GM23338 (cell line): ENCODE measurements at regions not wholly inside any gene's neighbourhood (a gene's known extent, or its start where the extent isn't known, plus 50 kb on each side); places are given as distances from the start of the nearest gene placed in this dataset.

Experiments used
- ATAC-seq: fragments of 200-7000 bp; cut with Tn5 transposase; 3 replicates; pipeline ENCODE4 v1.9.1; 2020
- DNase-seq: peaks from one replicate; pipeline ENCODE4 v3.0.0-alpha.2; 2015; ENCODE audit warnings: low spot score
- H2AFZ ChIP-seq: fragments of 200-600 bp; sonication (generic); 2 replicates; pipeline ENCODE4 v1.8.0; 2016; ENCODE audit warnings: antibody characterized with exemption, mild to moderate bottlenecking, moderate library complexity
- H3F3A ChIP-seq: fragments of 200-600 bp; sonication (generic); replicated peaks from 2 replicates; pipeline ENCODE4 v1.8.0; 2017; ENCODE audit warnings: antibody characterized with exemption, mixed run types, low read depth
- H3K27ac ChIP-seq: fragments of 200-600 bp; sonication (generic); 2 replicates; pipeline ENCODE4 v1.6.1; 2016; ENCODE audit warnings: low read depth
- H3K27me3 ChIP-seq: fragments of 200-600 bp; sonication (generic); 2 replicates; pipeline ENCODE4 v1.8.0; 2016; ENCODE audit warnings: mild to moderate bottlenecking, mixed run types, moderate library complexity; ENCODE audit not compliant: insufficient read depth
- H3K36me3 ChIP-seq: fragments of 200-600 bp; sonication (generic); 2 replicates; pipeline ENCODE4 v1.8.0; 2016; ENCODE audit warnings: mild to moderate bottlenecking; ENCODE audit not compliant: insufficient read depth
- H3K4me1 ChIP-seq: fragments of 200-600 bp; sonication (generic); 2 replicates; pipeline ENCODE4 v1.8.0; 2016; ENCODE audit warnings: mild to moderate bottlenecking, moderate library complexity; ENCODE audit not compliant: insufficient read depth
- H3K4me2 ChIP-seq: fragments of 200-600 bp; sonication (generic); 2 replicates; pipeline ENCODE4 v1.7.1; 2017; ENCODE audit warnings: mixed run types
- H3K4me3 ChIP-seq: fragments of 200-600 bp; sonication (generic); 2 replicates; pipeline ENCODE4 v1.6.1; 2016; ENCODE audit warnings: mixed run types
- H3K79me2 ChIP-seq: fragments of 200-600 bp; sonication (generic); replicated peaks from 2 replicates; pipeline ENCODE4 v1.8.0; 2017; ENCODE audit warnings: mild to moderate bottlenecking; ENCODE audit not compliant: insufficient read depth
- H3K9me2 ChIP-seq: fragments of 200-600 bp; sonication (generic); 2 replicates; pipeline ENCODE4 v1.8.0; 2017; ENCODE audit not compliant: insufficient read depth
- H4K20me1 ChIP-seq: fragments of 200-600 bp; sonication (generic); replicated peaks from 2 replicates; pipeline ENCODE4 v1.8.0; 2017; ENCODE audit warnings: mild to moderate bottlenecking; ENCODE audit not compliant: insufficient read depth
- H3K27ac Mint-ChIP-seq: 2 replicates; pipeline ENCODE4 v1.8.0; 2020; ENCODE audit warnings: inconsistent platforms, mild to moderate bottlenecking, moderate library complexity, mixed read lengths
- H3K27me3 Mint-ChIP-seq: 3 replicates; pipeline ENCODE4 v1.8.0; 2022; ENCODE audit warnings: low read depth, mild to moderate bottlenecking, moderate library complexity, mixed read lengths, inconsistent platforms; ENCODE audit not compliant: insufficient read depth, poor library complexity
- H3K36me3 Mint-ChIP-seq: 3 replicates; pipeline ENCODE4 v1.8.0; 2021; ENCODE audit warnings: low read depth, mild to moderate bottlenecking, inconsistent platforms, moderate library complexity, mixed read lengths
- H3K4me1 Mint-ChIP-seq: 3 replicates; pipeline ENCODE4 v1.8.0; 2020; ENCODE audit warnings: mild to moderate bottlenecking, inconsistent platforms, mixed read lengths
- H3K4me3 Mint-ChIP-seq: 3 replicates; pipeline ENCODE4 v1.8.0; 2021; ENCODE audit warnings: moderate library complexity, mild to moderate bottlenecking, inconsistent platforms, mixed read lengths
- H3K9me3 Mint-ChIP-seq: 3 replicates; pipeline ENCODE4 v1.8.0; 2020; ENCODE audit warnings: moderate library complexity, mild to moderate bottlenecking, inconsistent platforms, mixed read lengths
- CREB1 ChIP-seq: fragments of 250-450 bp; sonication (Bioruptor Pico); IDR thresholded peaks from 2 replicates; pipeline ENCODE4 v1.5.0; 2020; ENCODE audit warnings: low read depth, mild to moderate bottlenecking, moderate library complexity
- EZH2 ChIP-seq: fragments of 200-600 bp; sonication (generic); IDR thresholded peaks from one replicate; pipeline ENCODE4 v1.8.0; 2017; ENCODE audit warnings: antibody characterized with exemption, mild to moderate bottlenecking, low read depth; ENCODE audit not compliant: unreplicated experiment
- EZH2phosphoT487 ChIP-seq: fragments of 200-600 bp; sonication (generic); IDR thresholded peaks from one replicate; pipeline ENCODE4 v1.8.1; 2018; ENCODE audit warnings: antibody characterized with exemption; ENCODE audit not compliant: unreplicated experiment
- JUNB ChIP-seq: IDR thresholded peaks from one replicate; pipeline ENCODE4 v1.6.1; 2016; ENCODE audit warnings: antibody characterized with exemption; ENCODE audit not compliant: unreplicated experiment
- NANOG ChIP-seq: IDR thresholded peaks from 2 replicates; pipeline ENCODE4 v1.6.1; 2016; ENCODE audit warnings: antibody characterized with exemption, borderline replicate concordance
- POLR2AphosphoS5 ChIP-seq: IDR thresholded peaks from 2 replicates; pipeline ENCODE4 v1.6.1; 2016; ENCODE audit warnings: antibody characterized with exemption, low read depth
- STAT1 ChIP-seq: IDR thresholded peaks from one replicate; pipeline ENCODE4 v1.6.1; 2016; ENCODE audit warnings: antibody characterized with exemption; ENCODE audit not compliant: unreplicated experiment
- ZNF331 ChIP-seq: fragments of 250-450 bp; sonication (Bioruptor Pico); IDR thresholded peaks from 2 replicates; pipeline ENCODE4 v1.5.0; 2020; ENCODE audit warnings: low read depth, mild to moderate bottlenecking, moderate library complexity
- TF ChIP-seq, protein P1 (sequence below): fragments of 250-450 bp; sonication (Bioruptor Pico); IDR thresholded peaks from 2 replicates; pipeline ENCODE4 v1.5.0; 2020; ENCODE audit warnings: mild to moderate bottlenecking, moderate library complexity

GRCh38 chr15:70525551-70525950 lies 237.8 kb downstream of the UACA start (continued):
- TF ChIP-seq, protein P1, sequence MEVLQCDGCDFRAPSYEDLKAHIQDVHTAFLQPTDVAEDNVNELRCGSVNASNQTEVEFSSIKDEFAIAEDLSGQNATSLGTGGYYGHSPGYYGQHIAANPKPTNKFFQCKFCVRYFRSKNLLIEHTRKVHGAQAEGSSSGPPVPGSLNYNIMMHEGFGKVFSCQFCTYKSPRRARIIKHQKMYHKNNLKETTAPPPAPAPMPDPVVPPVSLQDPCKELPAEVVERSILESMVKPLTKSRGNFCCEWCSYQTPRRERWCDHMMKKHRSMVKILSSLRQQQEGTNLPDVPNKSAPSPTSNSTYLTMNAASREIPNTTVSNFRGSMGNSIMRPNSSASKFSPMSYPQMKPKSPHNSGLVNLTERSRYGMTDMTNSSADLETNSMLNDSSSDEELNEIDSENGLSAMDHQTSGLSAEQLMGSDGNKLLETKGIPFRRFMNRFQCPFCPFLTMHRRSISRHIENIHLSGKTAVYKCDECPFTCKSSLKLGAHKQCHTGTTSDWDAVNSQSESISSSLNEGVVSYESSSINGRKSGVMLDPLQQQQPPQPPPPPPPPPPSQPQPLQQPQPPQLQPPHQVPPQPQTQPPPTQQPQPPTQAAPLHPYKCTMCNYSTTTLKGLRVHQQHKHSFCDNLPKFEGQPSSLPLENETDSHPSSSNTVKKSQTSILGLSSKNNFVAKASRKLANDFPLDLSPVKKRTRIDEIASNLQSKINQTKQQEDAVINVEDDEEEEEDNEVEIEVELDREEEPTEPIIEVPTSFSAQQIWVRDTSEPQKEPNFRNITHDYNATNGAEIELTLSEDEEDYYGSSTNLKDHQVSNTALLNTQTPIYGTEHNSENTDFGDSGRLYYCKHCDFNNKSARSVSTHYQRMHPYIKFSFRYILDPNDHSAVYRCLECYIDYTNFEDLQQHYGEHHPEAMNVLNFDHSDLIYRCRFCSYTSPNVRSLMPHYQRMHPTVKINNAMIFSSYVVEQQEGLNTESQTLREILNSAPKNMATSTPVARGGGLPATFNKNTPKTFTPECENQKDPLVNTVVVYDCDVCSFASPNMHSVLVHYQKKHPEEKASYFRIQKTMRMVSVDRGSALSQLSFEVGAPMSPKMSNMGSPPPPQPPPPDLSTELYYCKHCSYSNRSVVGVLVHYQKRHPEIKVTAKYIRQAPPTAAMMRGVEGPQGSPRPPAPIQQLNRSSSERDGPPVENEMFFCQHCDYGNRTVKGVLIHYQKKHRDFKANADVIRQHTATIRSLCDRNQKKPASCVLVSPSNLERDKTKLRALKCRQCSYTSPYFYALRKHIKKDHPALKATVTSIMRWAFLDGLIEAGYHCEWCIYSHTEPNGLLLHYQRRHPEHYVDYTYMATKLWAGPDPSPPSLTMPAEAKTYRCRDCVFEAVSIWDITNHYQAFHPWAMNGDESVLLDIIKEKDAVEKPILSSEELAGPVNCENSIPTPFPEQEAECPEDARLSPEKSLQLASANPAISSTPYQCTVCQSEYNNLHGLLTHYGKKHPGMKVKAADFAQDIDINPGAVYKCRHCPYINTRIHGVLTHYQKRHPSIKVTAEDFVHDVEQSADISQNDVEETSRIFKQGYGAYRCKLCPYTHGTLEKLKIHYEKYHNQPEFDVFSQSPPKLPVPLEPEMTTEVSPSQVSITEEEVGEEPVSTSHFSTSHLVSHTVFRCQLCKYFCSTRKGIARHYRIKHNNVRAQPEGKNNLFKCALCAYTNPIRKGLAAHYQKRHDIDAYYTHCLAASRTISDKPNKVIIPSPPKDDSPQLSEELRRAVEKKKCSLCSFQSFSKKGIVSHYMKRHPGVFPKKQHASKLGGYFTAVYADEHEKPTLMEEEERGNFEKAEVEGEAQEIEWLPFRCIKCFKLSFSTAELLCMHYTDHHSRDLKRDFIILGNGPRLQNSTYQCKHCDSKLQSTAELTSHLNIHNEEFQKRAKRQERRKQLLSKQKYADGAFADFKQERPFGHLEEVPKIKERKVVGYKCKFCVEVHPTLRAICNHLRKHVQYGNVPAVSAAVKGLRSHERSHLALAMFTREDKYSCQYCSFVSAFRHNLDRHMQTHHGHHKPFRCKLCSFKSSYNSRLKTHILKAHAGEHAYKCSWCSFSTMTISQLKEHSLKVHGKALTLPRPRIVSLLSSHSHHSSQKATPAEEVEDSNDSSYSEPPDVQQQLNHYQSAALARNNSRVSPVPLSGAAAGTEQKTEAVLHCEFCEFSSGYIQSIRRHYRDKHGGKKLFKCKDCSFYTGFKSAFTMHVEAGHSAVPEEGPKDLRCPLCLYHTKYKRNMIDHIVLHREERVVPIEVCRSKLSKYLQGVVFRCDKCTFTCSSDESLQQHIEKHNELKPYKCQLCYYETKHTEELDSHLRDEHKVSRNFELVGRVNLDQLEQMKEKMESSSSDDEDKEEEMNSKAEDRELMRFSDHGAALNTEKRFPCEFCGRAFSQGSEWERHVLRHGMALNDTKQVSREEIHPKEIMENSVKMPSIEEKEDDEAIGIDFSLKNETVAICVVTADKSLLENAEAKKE = no peak
- no peak for TF ChIP-seq EZH2

GRCh38 chr15:70524470-70524869 lies 238.9 kb downstream of the UACA start:
- no peak for ATAC-seq
- no peak for DNase-seq
- Histone ChIP-seq H4K20me1 (no peaks in the 10 kb centered on the region), H3F3A (no peaks in the 10 kb centered on the region), H3K27ac (no peak overlapping the region), H3K27me3 (no peaks in the 10 kb centered on the region), H2AFZ (no peak overlapping the region), H3K79me2 (no peaks in the 10 kb centered on the region), H3K4me2 (no peak overlapping the region), H3K4me1 (peaks cover 3% of the 10 kb centered on the region; the same call in 1 of the 2 replicates), H3K9me2 (no peaks in the 10 kb centered on the region), H3K36me3 (no peaks in the 10 kb centered on the region), H3K4me3 (no peak overlapping the region)
- Mint-ChIP-seq H3K9me3 (no peaks in the 10 kb centered on the region; the same call in 2 of the 3 replicates), H3K4me1 (peaks cover 32% of the 10 kb centered on the region), H3K27ac (no peak overlapping the region), H3K36me3 (no peaks in the 10 kb centered on the region), H3K27me3 (peaks cover 5% of the 10 kb centered on the region), H3K4me3 (no peak overlapping the region)
- no peak for TF ChIP-seq ZNF331
- no peak for TF ChIP-seq STAT1
- no peak for TF ChIP-seq EZH2phosphoT487
- TF ChIP-seq JUNB = no peak
- TF ChIP-seq, protein P1 = no peak
- TF ChIP-seq CREB1 (CRISPR knock-in tag) = no peak
- no peak for TF ChIP-seq NANOG
- TF ChIP-seq POLR2AphosphoS5 = no peak
